SK-N-DZ (cell line): ENCODE measurements at regions not wholly inside any gene's neighbourhood (a gene's known extent, or its start where the extent isn't known, plus 50 kb on each side); places are given as distances from the start of the nearest gene placed in this dataset.

Experiments used
- DNase-seq: peaks from one replicate; pipeline ENCODE4 v3.0.0-alpha.2; 2015; ENCODE audit warnings: low spot score
- small RNA-seq, 2 experiments: library from RNA; depleted of rRNA; stranded (forward); fragments of <200 nt; gene quantifications; one replicate each; pipeline ENCODE3, GENCODE V24; 2014

DNA sequence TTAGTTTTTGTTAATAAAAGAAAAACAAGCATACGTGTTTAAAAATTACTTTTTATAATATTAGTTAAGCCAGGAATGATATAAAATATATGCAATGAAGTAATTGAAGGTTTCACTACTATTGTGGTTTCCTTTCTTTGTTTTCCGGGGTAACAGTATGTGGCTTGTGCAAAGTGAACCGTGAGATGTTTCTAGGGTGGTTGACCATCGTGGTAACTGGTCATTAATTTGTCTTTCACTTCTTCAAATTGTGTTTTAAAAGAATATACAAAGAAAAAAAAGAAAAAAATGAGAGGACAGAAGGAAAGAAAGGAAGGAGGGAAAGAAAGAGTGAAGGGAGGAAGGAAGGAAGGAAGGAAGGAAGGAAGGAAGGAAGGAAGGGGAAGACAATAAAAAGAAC lies 330.1 kb upstream of the CPXCR1 start:
- DNase-seq: no peak

DNA sequence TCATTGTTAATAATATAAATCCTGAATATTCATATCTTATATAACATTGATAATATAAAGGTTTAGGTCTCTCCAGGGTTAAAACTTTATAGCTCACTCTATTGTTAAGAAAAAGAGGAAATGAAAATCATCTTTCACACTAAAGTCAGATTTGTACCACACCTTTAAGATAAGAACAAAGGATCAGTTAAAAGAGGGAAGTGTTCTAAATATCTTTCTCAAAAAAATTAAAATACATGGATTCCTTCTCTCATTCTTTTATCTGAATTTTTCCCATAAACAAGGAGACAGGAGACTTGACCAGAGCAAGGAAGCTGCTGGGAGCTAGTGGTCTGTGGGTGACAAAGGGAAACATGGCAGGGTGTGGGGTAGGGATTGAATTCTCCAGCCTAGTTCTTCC lies 323.0 kb upstream of the CPXCR1 start:
- no peak for DNase-seq

DNA sequence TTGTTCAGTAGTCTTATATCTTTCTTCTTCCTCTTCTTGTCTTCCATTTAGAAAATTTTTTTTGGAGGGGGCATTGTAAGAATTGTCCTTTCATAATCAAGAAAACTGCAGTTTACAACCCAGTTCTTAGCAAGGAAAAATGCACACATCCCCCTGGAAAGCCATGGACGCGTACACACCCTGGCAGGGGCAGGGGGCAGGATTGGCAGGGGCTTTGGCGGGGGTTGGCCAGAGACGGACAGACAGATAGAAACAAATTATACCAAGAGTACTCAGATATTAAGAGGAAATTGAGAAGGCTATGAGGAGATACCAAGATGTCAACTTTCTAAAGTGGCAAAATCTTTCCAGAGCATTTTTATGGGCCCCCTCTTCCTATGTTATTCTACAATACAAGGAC lies 322.5 kb upstream of the CPXCR1 start:
- DNase-seq: no peak

DNA sequence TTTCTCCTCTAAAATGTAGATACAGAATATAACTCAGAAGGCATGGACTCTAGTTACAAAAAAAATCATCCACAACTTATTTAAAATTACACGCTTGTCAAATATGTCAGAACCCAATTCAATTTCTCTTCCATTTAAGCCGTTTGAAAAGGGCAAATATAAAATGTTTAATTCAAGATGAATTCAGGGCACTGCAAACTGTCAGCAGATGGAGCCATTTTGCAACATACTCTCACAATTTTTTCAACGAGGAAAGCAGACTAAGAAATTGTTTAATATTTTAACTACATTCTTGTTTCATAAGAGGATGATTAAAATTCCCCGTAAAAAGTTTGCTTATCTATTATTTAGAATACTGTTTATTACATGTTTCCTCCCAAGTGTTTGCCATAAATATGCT lies 321.3 kb upstream of the CPXCR1 start:
- DNase-seq: no peak

DNA sequence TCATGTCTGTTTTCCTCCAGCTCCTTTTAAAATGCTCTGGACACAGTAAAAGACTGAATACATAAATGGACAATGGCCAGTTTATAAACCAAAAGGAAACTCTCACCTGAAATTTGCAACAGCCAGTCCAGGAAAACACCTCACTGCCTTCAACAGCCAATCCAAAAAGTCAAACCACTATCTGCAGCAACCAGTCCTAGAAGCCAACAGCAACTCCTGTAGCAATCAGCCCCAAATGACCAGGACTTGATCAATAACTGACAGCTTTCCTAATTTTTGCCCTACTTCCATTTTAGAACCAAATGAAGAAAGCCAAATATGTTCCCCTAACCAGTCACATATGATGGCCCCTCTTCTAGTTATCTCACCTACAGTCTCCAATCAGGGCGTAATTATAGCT lies 309.5 kb upstream of the CPXCR1 start:
- DNase-seq: no peak

DNA sequence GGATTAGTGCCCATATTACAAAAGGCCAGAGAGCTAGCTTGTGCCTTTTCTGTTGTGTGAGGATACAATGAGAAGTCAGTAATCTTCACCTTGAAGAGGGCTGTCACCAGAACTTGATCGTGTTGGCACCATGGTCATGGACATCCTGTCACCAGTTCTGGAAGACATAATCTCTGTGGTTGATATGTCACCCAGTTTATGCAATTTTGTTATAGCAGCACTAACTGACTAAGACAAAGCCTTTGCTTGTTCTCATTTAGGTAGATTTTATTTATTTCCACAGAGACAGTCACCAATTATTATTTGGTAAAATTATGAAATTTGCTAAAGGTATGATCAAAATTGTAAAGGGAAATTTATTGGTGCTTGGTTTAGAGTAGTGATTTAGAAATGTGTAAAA lies 308.8 kb upstream of the CPXCR1 start:
- no peak for DNase-seq

DNA sequence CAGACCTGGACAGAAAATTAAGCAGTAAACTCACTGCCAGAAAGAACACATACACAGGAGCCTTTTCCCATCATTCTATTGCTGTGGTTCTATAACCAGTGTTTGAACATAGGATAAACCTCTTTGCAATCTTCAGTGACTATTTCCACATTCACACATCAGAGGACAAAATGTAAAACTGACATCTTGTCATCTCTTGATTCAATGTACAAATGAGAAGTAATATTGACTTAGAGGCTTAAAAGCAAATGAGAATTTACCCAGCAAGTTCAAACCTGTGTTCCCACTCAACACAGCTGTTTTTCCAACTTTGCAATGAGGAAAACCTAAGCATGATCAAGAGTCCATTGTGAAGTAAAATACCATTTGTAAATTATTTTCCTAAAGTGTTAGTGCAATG lies 307.1 kb upstream of the CPXCR1 start:
- no peak for DNase-seq

Small RNAs in the stretch of these regions (small RNA-seq; reads per million reads assigned to genes)
- gene AL929325.1 (0 reads per million in 2 experiments), gene RF01225 (0 reads per million in 2 experiments)
